ENCODE measurements at regions not wholly inside any gene's neighbourhood (a gene's known extent, or its start where the extent isn't known, plus 50 kb on each side); places are given as distances from the start of the nearest gene placed in this dataset.
"Not testable (repeated sequence)": the region's sequence is repeated elsewhere in the genome, so short reads cannot be mapped to it uniquely, and the experiment has no call there.

DNA sequence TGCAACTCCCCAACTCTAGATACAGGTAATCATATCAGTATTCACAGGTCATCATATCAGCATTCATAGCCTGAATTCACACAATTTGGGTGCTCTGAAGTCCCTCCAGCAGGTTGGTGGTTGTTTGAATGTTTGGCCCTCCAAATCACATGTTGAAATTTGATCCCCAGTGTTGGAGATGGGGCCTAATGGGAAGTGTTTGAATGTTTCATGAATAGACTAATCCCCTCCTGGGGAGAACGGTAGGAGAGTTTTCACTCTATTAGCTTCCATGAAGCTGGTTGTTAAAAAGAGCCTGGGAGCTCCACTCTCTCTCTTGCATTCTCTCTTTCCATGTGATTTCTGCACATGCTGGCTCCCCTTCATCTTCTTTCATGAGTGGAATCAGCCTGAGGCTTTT lies 288.6 kb upstream of the PCDH9 start:
- ChIA-PET POLR2A (no interaction called here), CTCF (no interaction called here)
- TF ChIP-seq, protein P1, sequence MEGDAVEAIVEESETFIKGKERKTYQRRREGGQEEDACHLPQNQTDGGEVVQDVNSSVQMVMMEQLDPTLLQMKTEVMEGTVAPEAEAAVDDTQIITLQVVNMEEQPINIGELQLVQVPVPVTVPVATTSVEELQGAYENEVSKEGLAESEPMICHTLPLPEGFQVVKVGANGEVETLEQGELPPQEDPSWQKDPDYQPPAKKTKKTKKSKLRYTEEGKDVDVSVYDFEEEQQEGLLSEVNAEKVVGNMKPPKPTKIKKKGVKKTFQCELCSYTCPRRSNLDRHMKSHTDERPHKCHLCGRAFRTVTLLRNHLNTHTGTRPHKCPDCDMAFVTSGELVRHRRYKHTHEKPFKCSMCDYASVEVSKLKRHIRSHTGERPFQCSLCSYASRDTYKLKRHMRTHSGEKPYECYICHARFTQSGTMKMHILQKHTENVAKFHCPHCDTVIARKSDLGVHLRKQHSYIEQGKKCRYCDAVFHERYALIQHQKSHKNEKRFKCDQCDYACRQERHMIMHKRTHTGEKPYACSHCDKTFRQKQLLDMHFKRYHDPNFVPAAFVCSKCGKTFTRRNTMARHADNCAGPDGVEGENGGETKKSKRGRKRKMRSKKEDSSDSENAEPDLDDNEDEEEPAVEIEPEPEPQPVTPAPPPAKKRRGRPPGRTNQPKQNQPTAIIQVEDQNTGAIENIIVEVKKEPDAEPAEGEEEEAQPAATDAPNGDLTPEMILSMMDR (IDR thresholded peaks at IDR 0.05; ENCODE audit: control extremely low read depth, extremely low read depth, low read depth, missing control alignments): no peak

DNA sequence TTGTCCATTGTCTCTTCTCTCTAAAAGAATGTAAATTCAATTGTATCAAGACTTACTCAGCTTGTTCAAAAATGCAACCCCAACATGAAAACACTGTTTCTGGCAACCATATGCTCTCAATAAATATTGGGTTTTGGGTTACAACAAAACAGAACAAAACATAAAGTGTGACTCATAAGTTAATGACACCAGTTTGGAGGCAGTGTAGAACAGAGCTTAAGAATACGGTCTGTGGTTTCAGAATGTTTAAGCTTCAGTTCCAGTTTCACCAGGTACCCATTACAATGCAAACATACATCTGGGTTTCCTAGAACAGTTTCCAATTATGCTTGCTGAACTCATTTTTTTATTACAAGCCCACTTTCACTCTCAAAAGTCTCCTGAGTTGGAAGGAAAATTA lies 285.8 kb upstream of the PCDH9 start:
- DNase-seq (ENCODE audit: extremely low spot score): no peak
- ChIA-PET POLR2A (no interaction called here), CTCF (no interaction called here)
- TF ChIP-seq, protein P1 (IDR thresholded peaks at IDR 0.05; ENCODE audit: control extremely low read depth, extremely low read depth, low read depth, missing control alignments): no peak

More for the DNA sequence above, 288.6 kb upstream of the PCDH9 start:
- no peak for DNase-seq (ENCODE audit: extremely low spot score)

DNA sequence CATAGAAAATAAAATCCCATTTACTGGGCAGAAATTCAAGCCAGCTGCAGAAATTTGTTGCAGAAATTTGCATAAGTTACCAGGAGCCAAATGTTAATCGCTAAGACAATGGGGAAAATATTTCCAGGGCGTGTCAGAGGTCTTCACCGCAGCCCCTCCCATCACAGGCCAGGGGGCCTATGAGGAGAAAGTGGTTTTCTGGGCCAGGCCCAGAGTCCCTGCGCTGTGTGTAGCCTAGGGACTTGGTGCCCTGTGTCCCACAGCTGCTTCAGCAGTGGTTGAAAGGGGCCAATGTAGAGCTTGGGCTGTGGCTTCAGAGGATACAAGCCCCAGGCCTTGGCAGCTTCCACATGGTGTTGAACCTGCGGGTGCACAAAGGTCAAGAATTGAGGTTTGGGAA lies 278.9 kb upstream of the PCDH9 start:
- ChIA-PET CTCF (interaction anchor here (0.7 kb wide), 1 partner anchor 8 kb away, joined by 3 read pairs; no protein-coding TSS in a partner anchor), POLR2A (no interaction called here)
- TF ChIP-seq, protein P1 (IDR thresholded peaks at IDR 0.05; ENCODE audit: control extremely low read depth, extremely low read depth, low read depth, missing control alignments): no peak
- DNase-seq (ENCODE audit: extremely low spot score): no peak

DNA sequence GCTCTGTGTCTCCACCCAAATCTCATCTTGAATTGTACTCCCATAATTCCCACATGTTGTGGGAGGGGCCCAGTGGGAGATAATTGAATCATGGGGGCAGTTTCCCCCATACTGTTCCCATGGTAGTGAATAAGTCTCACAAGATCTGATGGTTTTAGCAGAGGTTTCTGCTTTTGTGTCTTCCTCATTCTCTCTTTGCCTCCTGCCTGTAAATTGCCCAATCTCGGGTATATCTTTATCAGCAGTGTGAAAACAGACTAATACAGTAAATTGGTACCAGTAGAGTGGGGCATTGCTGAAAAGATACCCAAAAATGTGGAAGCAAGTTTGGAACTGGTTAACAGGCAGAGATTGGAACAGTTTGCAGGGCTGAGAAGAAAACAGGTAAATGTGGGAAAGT lies 278.1 kb upstream of the PCDH9 start:
- POLR2A ChIA-PET; DNase-seq (ENCODE audit: extremely low spot score); CTCF ChIA-PET: not testable (repeated sequence)

DNA sequence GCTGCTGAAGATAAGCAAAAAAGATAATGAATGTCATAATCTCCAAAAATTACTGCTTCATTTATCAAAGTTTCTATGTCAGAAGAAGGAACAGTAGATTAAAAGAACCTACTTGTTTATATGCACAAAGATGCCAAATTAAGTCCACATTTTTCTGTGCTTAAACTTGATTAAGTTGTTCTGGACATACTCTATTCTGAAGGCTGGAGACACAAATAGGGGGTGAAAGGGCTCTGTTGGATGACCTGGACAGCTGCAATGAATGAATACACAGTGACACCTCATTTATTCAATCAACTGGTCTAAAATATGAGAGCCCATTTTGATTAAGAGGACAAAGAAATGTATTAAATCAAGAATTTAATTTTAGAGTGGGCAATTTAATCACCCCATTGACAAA lies 276.3 kb upstream of the PCDH9 start:
- DNase-seq (ENCODE audit: extremely low spot score): no peak
- ChIA-PET CTCF (no interaction called here), POLR2A (no interaction called here)
- TF ChIP-seq, protein P1 (IDR thresholded peaks at IDR 0.05; ENCODE audit: control extremely low read depth, extremely low read depth, low read depth, missing control alignments): no peak

DNA sequence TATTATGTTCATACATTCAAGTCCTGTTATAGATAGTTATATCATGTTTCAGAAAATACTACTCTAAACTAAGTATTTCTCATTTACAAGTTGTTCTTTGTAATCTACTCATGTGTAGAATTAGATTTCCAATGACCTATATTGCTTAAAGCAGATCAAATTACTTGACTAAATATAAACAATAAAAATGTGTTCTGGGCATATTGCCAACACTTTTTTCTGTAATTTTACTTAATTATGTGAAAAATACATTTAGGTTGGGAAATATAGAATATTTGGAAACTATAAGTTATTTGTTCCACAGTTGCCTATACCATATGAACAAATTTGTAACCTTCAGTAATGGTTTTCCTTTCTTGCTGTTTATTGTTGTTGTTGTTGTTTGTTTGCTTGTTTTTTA lies 275.2 kb upstream of the PCDH9 start:
- ChIA-PET CTCF (no interaction called here), POLR2A (no interaction called here)
- TF ChIP-seq, protein P1 (IDR thresholded peaks at IDR 0.05; ENCODE audit: control extremely low read depth, extremely low read depth, low read depth, missing control alignments): no peak
- DNase-seq (ENCODE audit: extremely low spot score): no peak

DNA sequence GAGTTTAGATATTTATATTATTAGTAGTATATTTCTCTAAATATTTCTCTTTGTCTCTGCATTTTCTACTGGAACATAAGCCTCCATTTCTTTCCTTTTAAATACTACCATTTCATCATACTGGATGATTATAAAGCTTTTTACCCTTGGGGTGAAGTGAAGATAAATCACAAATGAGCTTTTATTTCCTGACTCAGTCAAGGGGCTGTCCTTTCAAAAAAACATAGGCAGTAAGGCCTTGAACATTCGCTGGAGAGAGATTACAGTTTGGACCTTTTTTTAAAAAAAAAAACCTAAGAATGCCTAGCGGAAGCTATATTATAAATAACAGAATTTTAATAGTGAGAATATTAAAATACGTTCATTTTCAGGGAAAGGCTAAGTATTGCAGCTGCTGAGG lies 268.8 kb upstream of the PCDH9 start:
- ChIA-PET CTCF (no interaction called here), POLR2A (no interaction called here)
- TF ChIP-seq, protein P1 (IDR thresholded peaks at IDR 0.05; ENCODE audit: control extremely low read depth, extremely low read depth, low read depth, missing control alignments): no peak
- DNase-seq (ENCODE audit: extremely low spot score): no peak

Data from GM10248 (cell line).